ENCODE measurements at regions not wholly inside any gene's neighbourhood (a gene's known extent, or its start where the extent isn't known, plus 50 kb on each side); places are given as distances from the start of the nearest gene placed in this dataset.
A peak's percentile ranks its signal among the peaks of the same experiment; 100 is the strongest.

DNA sequence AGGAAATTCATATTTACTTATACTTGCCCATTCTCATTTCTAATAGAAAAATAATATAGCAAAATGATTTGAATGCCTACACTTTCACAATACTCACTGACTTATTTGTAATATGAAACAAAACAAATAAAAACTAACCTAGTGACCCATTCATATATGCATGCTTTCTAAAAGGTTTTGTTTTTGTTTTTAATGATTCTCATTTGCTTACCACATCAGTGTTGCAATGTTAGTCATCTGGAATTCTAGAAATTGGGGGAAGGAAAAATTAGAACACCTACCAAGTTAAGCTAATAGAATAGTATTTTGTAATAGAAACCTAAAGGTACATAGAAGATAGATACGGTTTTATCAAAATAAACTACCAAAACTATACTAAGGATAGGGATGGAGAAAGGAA lies 214.1 kb upstream of the CNTN6 start:
- H4K20me1 ChIP-seq (ENCODE audit: insufficient read depth, low read length, poor library complexity, severe bottlenecking), result no peaks in the 10 kb centered on the region
- H3K4me1 ChIP-seq (ENCODE audit: insufficient read depth, low read length, poor library complexity, severe bottlenecking), result peaks cover 50% of the 10 kb centered on the region
- no peak overlapping the region for H3K4me2 ChIP-seq (ENCODE audit: low read depth, low read length, poor library complexity, severe bottlenecking)
- no peaks in the 10 kb centered on the region for H3K9me2 ChIP-seq (replicated peaks; ENCODE audit: low read depth, low read length)
- H3K4me3 ChIP-seq (ENCODE audit: low read length, poor library complexity, severe bottlenecking), result no peak overlapping the region
- H3K9ac ChIP-seq (ENCODE audit: low read depth, low read length, poor library complexity, severe bottlenecking), result no peak overlapping the region
- 0 out of 2 replicates have a peak, but pooled peaks cover 3% of the 10 kb centered on the region for H3F3A ChIP-seq (ENCODE audit: low read depth)
- no peaks in the 10 kb centered on the region for H3K9me3 ChIP-seq (ENCODE audit: insufficient read depth, low read depth, low read length)
- H2AFZ ChIP-seq (ENCODE audit: low read length), result 0 out of 2 replicates have a peak overlapping the region, but pooled peaks have one; percentile 79
- H3K27me3 ChIP-seq (ENCODE audit: insufficient read depth, low read length, poor library complexity, severe bottlenecking), result no peaks in the 10 kb centered on the region
- H3K79me2 ChIP-seq (ENCODE audit: insufficient read depth, low read length), result no peaks in the 10 kb centered on the region
- H3K36me3 ChIP-seq (ENCODE audit: insufficient read depth, low read length), result no peaks in the 10 kb centered on the region
- no peak for TF ChIP-seq CTCF (conservative IDR thresholded peaks at IDR 0.05; ENCODE audit: low read length)
- TF ChIP-seq EZH2phosphoT487 (IDR thresholded peaks at IDR 0.05; ENCODE audit: borderline replicate concordance), result no peak

- no peak overlapping the region for H3K4me2 ChIP-seq (ENCODE audit: low read depth, low read length, poor library complexity, severe bottlenecking)
- H3K9me3 ChIP-seq (ENCODE audit: insufficient read depth, low read depth, low read length), result no peaks in the 10 kb centered on the region; the same call in 1 of the 2 replicates
- H3F3A ChIP-seq (ENCODE audit: low read depth), result 0 out of 2 replicates have a peak, but pooled peaks cover 3% of the 10 kb centered on the region
- H3K4me3 ChIP-seq (ENCODE audit: low read length, poor library complexity, severe bottlenecking), result no peak overlapping the region
- no peaks in the 10 kb centered on the region for H3K27me3 ChIP-seq (ENCODE audit: insufficient read depth, low read length, poor library complexity, severe bottlenecking)
- H2AFZ ChIP-seq (ENCODE audit: low read length), result no peak overlapping the region
- H3K9me2 ChIP-seq (replicated peaks; ENCODE audit: low read depth, low read length), result no peaks in the 10 kb centered on the region
- H3K9ac ChIP-seq (ENCODE audit: low read depth, low read length, poor library complexity, severe bottlenecking), result no peak overlapping the region
- H3K4me1 ChIP-seq (ENCODE audit: insufficient read depth, low read length, poor library complexity, severe bottlenecking), result peaks cover 44% of the 10 kb centered on the region
- H3K79me2 ChIP-seq (ENCODE audit: insufficient read depth, low read length), result no peaks in the 10 kb centered on the region
- TF ChIP-seq EZH2phosphoT487 (IDR thresholded peaks at IDR 0.05; ENCODE audit: borderline replicate concordance) (no peak), CTCF (conservative IDR thresholded peaks at IDR 0.05; ENCODE audit: low read length) (no peak)
- no peaks in the 10 kb centered on the region for H4K20me1 ChIP-seq (ENCODE audit: insufficient read depth, low read length, poor library complexity, severe bottlenecking)
- no peaks in the 10 kb centered on the region for H3K36me3 ChIP-seq (ENCODE audit: insufficient read depth, low read length)
Measured at GRCh38 chr3:880371-880770, 212.5 kb upstream of the CNTN6 start.

GRCh38 chr3:882533-882932 lies 210.3 kb upstream of the CNTN6 start:
- Histone ChIP-seq H3F3A (ENCODE audit: low read depth) (no peaks in the 10 kb centered on the region), H3K9me3 (ENCODE audit: insufficient read depth, low read depth, low read length) (no peaks in the 10 kb centered on the region; the same call in 1 of the 2 replicates), H3K4me1 (ENCODE audit: insufficient read depth, low read length, poor library complexity, severe bottlenecking) (peaks cover 27% of the 10 kb centered on the region), H4K20me1 (ENCODE audit: insufficient read depth, low read length, poor library complexity, severe bottlenecking) (no peaks in the 10 kb centered on the region), H3K9me2 (replicated peaks; ENCODE audit: low read depth, low read length) (no peaks in the 10 kb centered on the region), H3K4me3 (ENCODE audit: low read length, poor library complexity, severe bottlenecking) (no peak overlapping the region), H3K9ac (ENCODE audit: low read depth, low read length, poor library complexity, severe bottlenecking) (no peak overlapping the region), H2AFZ (ENCODE audit: low read length) (no peak overlapping the region), H3K79me2 (ENCODE audit: insufficient read depth, low read length) (no peaks in the 10 kb centered on the region), H3K36me3 (ENCODE audit: insufficient read depth, low read length) (no peaks in the 10 kb centered on the region), H3K27me3 (ENCODE audit: insufficient read depth, low read length, poor library complexity, severe bottlenecking) (no peaks in the 10 kb centered on the region), H3K4me2 (ENCODE audit: low read depth, low read length, poor library complexity, severe bottlenecking) (no peak overlapping the region)
- TF ChIP-seq CTCF (conservative IDR thresholded peaks at IDR 0.05; ENCODE audit: low read length) (no peak), EZH2phosphoT487 (IDR thresholded peaks at IDR 0.05; ENCODE audit: borderline replicate concordance) (no peak)

Measured in Loucy (cell line).